Transverse colon (tissue), 3 donors: ENCODE measurements at regions not wholly inside any gene's neighbourhood (a gene's known extent, or its start where the extent isn't known, plus 50 kb on each side); places are given as distances from the start of the nearest gene placed in this dataset.

Experiments used
- CTCF ChIP-seq, 5 experiments: fragments of 200-600 bp in 3 of 5; fragments of 450-650 bp in 2 of 5; sonication (generic) in 3 of 5; IDR thresholded peaks; 1 replicate in 2 of 5; 2 replicates in 3 of 5; pipeline ENCODE4 v1.5.1; 2016 to 2017; ENCODE audit warnings: antibody characterized with exemption in 5 of 5, inconsistent platforms in 3 of 5, mild to moderate bottlenecking in 2 of 5, moderate library complexity in 1 of 5
- EP300 ChIP-seq: sonication (generic); formaldehyde crosslinking; IDR thresholded peaks from one replicate; pipeline ENCODE4 v1.6.1; 2017; ENCODE audit warnings: antibody characterized with exemption, low read depth

GRCh38 chr3:31252216-31253185, 280.2 kb upstream of the STT3B start:
- TF ChIP-seq CTCF (IDR thresholded peaks at IDR 0.05) (no peak), EP300 (no peak)
